ENCODE measurements at regions not wholly inside any gene's neighbourhood (a gene's known extent, or its start where the extent isn't known, plus 50 kb on each side); places are given as distances from the start of the nearest gene placed in this dataset.
"Not testable (repeated sequence)": the region's sequence is repeated elsewhere in the genome, so short reads cannot be mapped to it uniquely, and the experiment has no call there.

DNA sequence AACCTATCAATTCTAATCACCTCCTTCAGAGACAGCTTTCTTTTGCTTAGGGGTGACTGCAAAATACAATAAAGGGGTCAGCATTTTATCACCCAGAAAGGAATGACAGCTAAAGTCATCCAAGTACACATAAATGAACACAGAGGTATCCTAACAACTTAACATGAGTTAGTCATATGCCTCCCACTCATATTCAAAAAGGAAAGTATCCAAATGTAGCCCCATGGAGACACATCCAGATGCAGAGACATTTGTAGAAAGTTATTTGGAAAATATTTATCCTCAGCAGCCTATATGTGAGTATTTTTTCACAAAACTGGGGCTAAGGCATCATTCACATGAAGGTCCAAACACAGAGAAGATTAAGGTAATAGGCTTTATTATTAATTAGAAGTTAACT lies 1579.7 kb upstream of the SLC39A10 start:
- Mint-ChIP-seq H3K4me1 (no peaks in the 10 kb centered on the region), H3K36me3 (ENCODE audit: low read depth) (no peaks in the 10 kb centered on the region), H3K27me3 (no peaks in the 10 kb centered on the region), H3K27ac (no peak overlapping the region), H3K4me3 (no peak overlapping the region)
- DNase-seq (no peak), ATAC-seq (no peak)
- no peaks in the 10 kb centered on the region for H3K9me3 ChIP-seq (ENCODE audit: control insufficient read depth, low read length, poor library complexity, severe bottlenecking)

DNA sequence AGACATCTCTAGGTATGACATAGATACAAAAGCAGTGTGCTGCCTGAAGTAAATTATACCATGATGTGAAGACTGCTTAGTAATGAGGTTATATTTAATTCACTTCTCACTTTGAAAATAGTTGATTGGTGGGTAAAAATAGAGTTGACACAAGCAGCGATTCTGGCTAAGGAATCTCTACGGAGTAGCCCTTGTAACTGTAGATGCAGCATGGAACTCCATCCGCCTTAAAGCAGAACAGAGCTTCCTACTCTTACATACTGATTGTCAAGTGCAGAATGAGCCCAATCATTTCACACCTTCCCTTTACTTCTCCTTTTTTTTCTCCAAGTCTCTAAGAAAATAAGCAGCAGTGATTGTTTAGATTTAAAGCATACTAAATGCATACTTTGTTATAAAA lies 1594.6 kb upstream of the SLC39A10 start:
- Mint-ChIP-seq H3K27me3 (no peaks in the 10 kb centered on the region), H3K4me3 (no peak overlapping the region), H3K36me3 (ENCODE audit: low read depth) (no peaks in the 10 kb centered on the region), H3K4me1 (no peaks in the 10 kb centered on the region), H3K27ac (no peak overlapping the region)
- DNase-seq = no peak
- no peak for ATAC-seq
- H3K9me3 ChIP-seq (ENCODE audit: control insufficient read depth, low read length, poor library complexity, severe bottlenecking) = no peaks in the 10 kb centered on the region

DNA sequence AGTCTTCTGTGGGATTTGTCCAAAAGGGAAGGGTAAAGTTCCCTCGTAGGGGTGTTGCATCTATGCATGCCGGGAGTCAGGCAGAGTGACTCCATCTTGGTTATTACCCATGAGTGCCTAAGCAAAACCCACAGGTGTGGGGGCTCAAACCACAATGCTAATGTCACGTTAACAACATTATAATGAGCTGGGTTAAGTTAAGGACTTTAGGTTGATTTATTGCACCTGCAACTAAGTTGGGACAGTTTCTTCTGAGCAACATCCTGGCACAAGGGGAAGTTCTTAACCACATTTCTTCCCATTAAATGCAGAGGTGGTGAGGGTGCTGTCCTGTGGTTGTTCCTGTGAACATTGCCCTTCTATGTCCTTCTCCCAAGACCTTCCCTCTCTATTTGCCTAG lies 1596.8 kb upstream of the SLC39A10 start:
- no peaks in the 10 kb centered on the region for H3K36me3 Mint-ChIP-seq (ENCODE audit: low read depth)
- H3K4me1 Mint-ChIP-seq = no peaks in the 10 kb centered on the region
- no peak for DNase-seq
- no peak overlapping the region for H3K4me3 Mint-ChIP-seq
- H3K27me3 Mint-ChIP-seq = no peaks in the 10 kb centered on the region
- H3K27ac Mint-ChIP-seq = no peak overlapping the region
- no peaks in the 10 kb centered on the region for H3K9me3 ChIP-seq (ENCODE audit: control insufficient read depth, low read length, poor library complexity, severe bottlenecking)
- no peak for ATAC-seq

GRCh38 chr2:194054313-194054712 lies 1602.7 kb upstream of the SLC39A10 start:
- Mint-ChIP-seq H3K36me3 (ENCODE audit: low read depth) (no peaks in the 10 kb centered on the region), H3K27me3 (no peaks in the 10 kb centered on the region), H3K4me1 (no peaks in the 10 kb centered on the region), H3K4me3 (no peak overlapping the region), H3K27ac (no peak overlapping the region)
- no peak for DNase-seq
- ATAC-seq = no peak
- no peaks in the 10 kb centered on the region for H3K9me3 ChIP-seq (ENCODE audit: control insufficient read depth, low read length, poor library complexity, severe bottlenecking)

GRCh38 chr2:194044321-194044720 lies 1612.7 kb upstream of the SLC39A10 start:
- no peaks in the 10 kb centered on the region for H3K4me1 Mint-ChIP-seq
- ATAC-seq = no peak
- H3K4me3 Mint-ChIP-seq = no peak overlapping the region

GRCh38 chr2:194021130-194021529 lies 1635.9 kb upstream of the SLC39A10 start:
- H3K4me3 Mint-ChIP-seq; ATAC-seq; DNase-seq; H3K36me3 Mint-ChIP-seq (ENCODE audit: low read depth); H3K27ac Mint-ChIP-seq; H3K4me1 Mint-ChIP-seq; H3K9me3 ChIP-seq (ENCODE audit: control insufficient read depth, low read length, poor library complexity, severe bottlenecking); H3K27me3 Mint-ChIP-seq: not testable (repeated sequence)

More at GRCh38 chr2:194044321-194044720, 1612.7 kb upstream of the SLC39A10 start:
- no peak overlapping the region for H3K27ac Mint-ChIP-seq
- H3K36me3 Mint-ChIP-seq (ENCODE audit: low read depth) = no peaks in the 10 kb centered on the region
- no peaks in the 10 kb centered on the region for H3K9me3 ChIP-seq (ENCODE audit: control insufficient read depth, low read length, poor library complexity, severe bottlenecking)
- no peak for DNase-seq
- H3K27me3 Mint-ChIP-seq = no peaks in the 10 kb centered on the region

- Mint-ChIP-seq H3K36me3 (ENCODE audit: low read depth) (no peaks in the 10 kb centered on the region), H3K4me1 (no peaks in the 10 kb centered on the region), H3K27me3 (no peaks in the 10 kb centered on the region), H3K4me3 (no peak overlapping the region), H3K27ac (no peak overlapping the region)
- ATAC-seq (no peak), DNase-seq (no peak)
- H3K9me3 ChIP-seq (ENCODE audit: control insufficient read depth, low read length, poor library complexity, severe bottlenecking) = no peaks in the 10 kb centered on the region
These were observed 1636.9 kb upstream of the SLC39A10 start for GRCh38 chr2:194020155-194020554.

DNA sequence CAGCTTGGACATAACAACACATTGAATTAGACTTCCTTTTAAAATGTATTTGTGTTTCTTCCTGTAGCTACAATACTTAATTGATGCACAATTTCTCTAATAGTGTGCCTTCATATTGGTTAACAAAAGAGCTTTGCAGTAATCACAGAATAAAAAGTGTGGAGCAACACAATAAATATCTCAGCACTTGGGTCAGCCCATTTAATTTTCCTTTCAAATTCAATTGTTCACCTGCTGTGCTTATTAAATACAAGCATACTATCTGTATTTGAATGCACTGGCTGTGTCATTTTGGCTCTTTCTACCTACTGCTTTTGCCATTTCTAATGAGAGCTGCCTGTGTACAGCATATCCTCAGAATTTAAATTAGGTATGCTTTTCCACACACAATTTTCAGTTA lies 1641.3 kb upstream of the SLC39A10 start:
- no peak overlapping the region for H3K27ac Mint-ChIP-seq
- ATAC-seq (no peak), DNase-seq (no peak)
- H3K27me3 Mint-ChIP-seq = no peaks in the 10 kb centered on the region
- no peaks in the 10 kb centered on the region for H3K4me1 Mint-ChIP-seq
- H3K4me3 Mint-ChIP-seq = no peak overlapping the region
- H3K9me3 ChIP-seq (ENCODE audit: control insufficient read depth, low read length, poor library complexity, severe bottlenecking) = no peaks in the 10 kb centered on the region
- H3K36me3 Mint-ChIP-seq (ENCODE audit: low read depth) = no peaks in the 10 kb centered on the region

DNA sequence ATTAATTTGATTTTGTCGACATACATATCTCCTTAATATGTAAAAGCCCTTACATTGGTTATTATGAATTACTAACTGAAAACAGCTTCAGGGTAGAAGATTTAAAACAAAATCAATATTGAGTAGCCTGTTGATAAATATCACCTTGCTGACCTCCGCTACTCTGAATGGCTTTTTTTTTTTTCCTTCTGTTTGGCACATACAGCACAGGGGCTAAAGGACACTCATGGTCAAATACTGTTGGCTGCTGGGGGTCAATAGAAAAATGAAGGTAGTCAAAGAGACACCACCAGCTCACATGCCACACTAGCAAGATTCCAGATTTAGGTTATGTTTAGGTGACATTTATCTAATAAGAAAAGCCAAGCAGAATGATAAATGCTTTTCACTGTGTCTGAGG lies 1642.4 kb upstream of the SLC39A10 start:
- Mint-ChIP-seq H3K4me1 (no peaks in the 10 kb centered on the region), H3K36me3 (ENCODE audit: low read depth) (no peaks in the 10 kb centered on the region), H3K27me3 (no peaks in the 10 kb centered on the region), H3K4me3 (no peak overlapping the region), H3K27ac (no peak overlapping the region)
- DNase-seq (no peak), ATAC-seq (no peak)
- H3K9me3 ChIP-seq (ENCODE audit: control insufficient read depth, low read length, poor library complexity, severe bottlenecking) = no peaks in the 10 kb centered on the region

GRCh38 chr2:194004590-194005206 lies 1652.3 kb upstream of the SLC39A10 start:
- no peaks in the 10 kb centered on the region for H3K27me3 Mint-ChIP-seq
- H3K4me3 Mint-ChIP-seq = no peak overlapping the region
- H3K4me1 Mint-ChIP-seq = no peaks in the 10 kb centered on the region
- no peak overlapping the region for H3K27ac Mint-ChIP-seq
- DNase-seq (no peak), ATAC-seq (no peak)
- H3K9me3 ChIP-seq (ENCODE audit: control insufficient read depth, low read length, poor library complexity, severe bottlenecking) = peaks cover 3% of the 10 kb centered on the region
- no peaks in the 10 kb centered on the region for H3K36me3 Mint-ChIP-seq (ENCODE audit: low read depth)

- no peak for ATAC-seq
- no peak for DNase-seq
- H3K4me3 Mint-ChIP-seq = no peak overlapping the region
- peaks cover 3% of the 10 kb centered on the region for H3K9me3 ChIP-seq (ENCODE audit: control insufficient read depth, low read length, poor library complexity, severe bottlenecking)
- no peak overlapping the region for H3K27ac Mint-ChIP-seq
- H3K36me3 Mint-ChIP-seq (ENCODE audit: low read depth) = no peaks in the 10 kb centered on the region
- H3K4me1 Mint-ChIP-seq = no peaks in the 10 kb centered on the region
- no peaks in the 10 kb centered on the region for H3K27me3 Mint-ChIP-seq
These were observed 1653.1 kb upstream of the SLC39A10 start for GRCh38 chr2:194003911-194004310.

DNA sequence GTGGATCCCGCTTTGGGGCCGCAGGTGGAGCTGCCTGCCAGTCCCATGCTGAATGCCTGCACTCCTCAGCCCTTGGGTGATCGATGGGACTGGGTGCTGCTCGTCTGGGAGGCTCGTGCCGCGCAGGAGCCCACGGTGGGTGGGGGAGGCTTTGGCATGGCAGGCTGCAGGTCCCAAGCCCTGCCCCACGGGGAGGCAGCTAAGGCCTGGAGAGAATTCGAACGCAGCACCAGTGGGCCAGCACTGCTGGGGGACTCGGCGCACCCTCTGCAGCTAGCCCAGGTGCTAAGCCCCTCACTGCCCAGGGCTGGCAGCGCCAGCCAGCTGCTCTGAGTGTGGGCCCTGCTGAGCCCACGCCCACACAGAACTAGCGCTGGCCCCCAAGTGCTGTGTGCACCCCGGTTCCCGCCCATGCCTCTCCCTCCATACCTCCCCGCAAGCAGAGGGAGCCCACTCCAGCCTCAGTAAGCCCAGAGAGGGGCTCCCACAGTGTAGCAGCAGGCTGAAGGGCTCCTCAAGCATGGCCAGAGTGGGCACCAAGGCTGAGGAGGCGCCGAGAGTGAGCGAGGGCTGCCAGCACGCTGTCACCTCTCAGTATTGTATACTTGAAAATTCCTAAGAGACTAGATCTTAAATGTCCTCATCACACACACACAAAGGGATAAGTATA lies 1654.2 kb upstream of the SLC39A10 start:
- Mint-ChIP-seq H3K4me1 (no peaks in the 10 kb centered on the region), H3K4me3 (no peak overlapping the region), H3K27ac (no peak overlapping the region), H3K36me3 (ENCODE audit: low read depth) (no peaks in the 10 kb centered on the region), H3K27me3 (no peaks in the 10 kb centered on the region)
- DNase-seq (no peak), ATAC-seq (no peak)
- peaks cover 3% of the 10 kb centered on the region for H3K9me3 ChIP-seq (ENCODE audit: control insufficient read depth, low read length, poor library complexity, severe bottlenecking)

DNA sequence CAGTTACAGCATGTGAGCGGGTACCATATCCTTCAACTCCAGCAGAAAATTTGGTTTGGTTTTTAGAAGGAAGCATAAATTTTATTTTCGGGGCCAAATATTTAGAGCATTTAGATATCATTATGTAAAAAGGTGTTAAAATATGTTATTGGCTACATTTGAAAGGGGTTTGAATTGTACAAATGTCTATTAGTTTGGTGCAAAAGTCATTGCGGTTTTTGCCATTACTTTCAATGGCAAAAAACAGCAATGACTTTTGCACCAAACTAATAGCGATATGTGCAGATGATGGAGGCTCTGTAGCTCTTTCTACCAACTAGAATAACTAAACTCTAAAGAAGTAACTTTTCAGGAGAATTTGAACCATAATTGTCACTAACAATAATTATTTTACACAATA lies 1666.2 kb upstream of the SLC39A10 start:
- H3K4me3 Mint-ChIP-seq = no peak overlapping the region
- H3K4me1 Mint-ChIP-seq = no peaks in the 10 kb centered on the region
- ATAC-seq (no peak), DNase-seq (no peak)
- no peak overlapping the region for H3K27ac Mint-ChIP-seq
- no peaks in the 10 kb centered on the region for H3K9me3 ChIP-seq (ENCODE audit: control insufficient read depth, low read length, poor library complexity, severe bottlenecking)
- no peaks in the 10 kb centered on the region for H3K36me3 Mint-ChIP-seq (ENCODE audit: low read depth)
- H3K27me3 Mint-ChIP-seq = no peaks in the 10 kb centered on the region

GRCh38 chr2:193989645-193990044 lies 1667.4 kb upstream of the SLC39A10 start:
- Mint-ChIP-seq H3K27ac (no peak overlapping the region), H3K4me3 (no peak overlapping the region), H3K27me3 (no peaks in the 10 kb centered on the region), H3K36me3 (ENCODE audit: low read depth) (no peaks in the 10 kb centered on the region), H3K4me1 (no peaks in the 10 kb centered on the region)
- ATAC-seq (no peak), DNase-seq (no peak)
- H3K9me3 ChIP-seq (ENCODE audit: control insufficient read depth, low read length, poor library complexity, severe bottlenecking) = no peaks in the 10 kb centered on the region
